ENCODE measurements at regions not wholly inside any gene's neighbourhood (a gene's known extent, or its start where the extent isn't known, plus 50 kb on each side); places are given as distances from the start of the nearest gene placed in this dataset.
A peak's percentile ranks its signal among the peaks of the same experiment; 100 is the strongest.

DNA sequence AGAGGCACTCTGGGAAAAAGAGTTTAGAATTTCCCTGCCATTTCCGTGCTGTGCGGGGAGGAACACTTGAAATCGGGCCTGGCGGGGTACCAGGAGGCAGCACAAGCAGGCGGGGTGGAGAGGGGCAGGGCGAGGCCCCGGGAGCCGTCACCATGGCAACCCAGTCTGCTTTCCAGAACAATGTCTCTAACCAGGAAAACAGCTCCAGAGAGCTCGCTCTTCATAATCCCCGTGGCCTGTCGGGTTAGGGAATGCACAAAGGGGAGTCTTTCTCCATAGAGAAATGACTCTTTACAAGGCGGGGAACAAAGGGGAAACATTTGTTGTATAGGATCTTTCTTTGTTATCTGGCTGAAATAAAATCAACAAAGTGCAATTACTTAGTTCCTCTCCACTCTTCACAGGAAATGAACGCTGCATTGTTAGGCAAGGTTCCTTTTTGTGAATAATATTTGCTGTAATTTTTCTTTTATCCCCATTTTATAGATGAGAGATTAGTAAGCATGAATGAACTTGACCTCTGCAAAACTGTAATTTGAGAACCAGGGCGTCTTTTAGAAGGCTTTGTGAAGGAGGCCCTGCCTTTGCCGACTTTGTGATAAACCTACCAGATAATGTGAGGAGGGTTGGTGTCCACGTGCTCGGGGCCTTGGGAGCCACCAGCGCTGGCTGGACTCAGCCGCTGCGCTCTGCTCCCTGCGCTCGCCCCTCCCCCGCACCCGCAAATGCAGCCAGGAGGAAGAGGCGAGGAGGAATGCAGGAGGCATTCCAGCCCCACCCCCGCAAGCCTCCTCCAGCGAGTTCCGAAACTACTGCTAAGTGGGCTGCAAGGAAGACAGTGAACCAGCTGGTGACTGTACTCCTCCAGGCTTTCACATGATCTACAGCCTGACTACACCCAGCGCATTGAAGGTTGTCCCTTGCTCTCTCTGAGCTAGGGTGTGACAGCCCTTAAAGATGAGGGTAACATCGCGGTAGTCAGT is 105.2 kb upstream of the ATF7IP start:
- POLR2A ChIA-PET: interaction anchor here (0.6 to 4.2 kb wide), 4 partner anchors 16 to 705 kb away, joined by 3 to 69 read pairs (median 4); no protein-coding TSS in a partner anchor
- CTCF ChIA-PET (ENCODE audit: unreplicated experiment): interaction anchor here (1.3 kb wide), 1 partner anchor 13 kb away, joined by 3 read pairs; no protein-coding TSS in a partner anchor
- Histone ChIP-seq H3K79me2 (ENCODE audit: insufficient read depth, low read depth, low read length) (no peaks in the 10 kb centered on the region), H3K9me2 (ENCODE audit: insufficient read depth, low read length) (no peaks in the 10 kb centered on the region), H4K20me1 (ENCODE audit: insufficient read depth, low read length) (no peaks in the 10 kb centered on the region), H3K9me3 (ENCODE audit: low read length) (peaks cover 30% of the 10 kb centered on the region), H3K4me2 (ENCODE audit: low read length) (no peak overlapping the region), H3K4me3 (ENCODE audit: low read depth, low read length, poor library complexity, severe bottlenecking) (no peak overlapping the region), H3K36me3 (ENCODE audit: insufficient read depth, low read length) (peaks cover 16% of the 10 kb centered on the region), H3K4me1 (ENCODE audit: insufficient read depth, low read length, poor library complexity, severe bottlenecking) (peaks cover 65% of the 10 kb centered on the region), H2AFZ (ENCODE audit: low read length) (peak overlapping the region; percentile 39; the same call in 1 of the 2 replicates), H3K27ac (ENCODE audit: low read depth, low read length, poor library complexity, severe bottlenecking) (peak overlapping the region; percentile 8)
- intact Hi-C loops (cut with micrococcal nuclease; ENCODE audit: unreplicated experiment): no loop called here
- DNase-seq (ENCODE audit: low spot score): no peak
- no TSS peak for BruUV-seq (replicated peaks)
- TF ChIP-seq, protein P1, sequence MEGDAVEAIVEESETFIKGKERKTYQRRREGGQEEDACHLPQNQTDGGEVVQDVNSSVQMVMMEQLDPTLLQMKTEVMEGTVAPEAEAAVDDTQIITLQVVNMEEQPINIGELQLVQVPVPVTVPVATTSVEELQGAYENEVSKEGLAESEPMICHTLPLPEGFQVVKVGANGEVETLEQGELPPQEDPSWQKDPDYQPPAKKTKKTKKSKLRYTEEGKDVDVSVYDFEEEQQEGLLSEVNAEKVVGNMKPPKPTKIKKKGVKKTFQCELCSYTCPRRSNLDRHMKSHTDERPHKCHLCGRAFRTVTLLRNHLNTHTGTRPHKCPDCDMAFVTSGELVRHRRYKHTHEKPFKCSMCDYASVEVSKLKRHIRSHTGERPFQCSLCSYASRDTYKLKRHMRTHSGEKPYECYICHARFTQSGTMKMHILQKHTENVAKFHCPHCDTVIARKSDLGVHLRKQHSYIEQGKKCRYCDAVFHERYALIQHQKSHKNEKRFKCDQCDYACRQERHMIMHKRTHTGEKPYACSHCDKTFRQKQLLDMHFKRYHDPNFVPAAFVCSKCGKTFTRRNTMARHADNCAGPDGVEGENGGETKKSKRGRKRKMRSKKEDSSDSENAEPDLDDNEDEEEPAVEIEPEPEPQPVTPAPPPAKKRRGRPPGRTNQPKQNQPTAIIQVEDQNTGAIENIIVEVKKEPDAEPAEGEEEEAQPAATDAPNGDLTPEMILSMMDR (conservative IDR thresholded peaks at IDR 0.05; ENCODE audit: low read length): no peak
- no peak for TF ChIP-seq EZH2phosphoT487 (IDR thresholded peaks at IDR 0.05; ENCODE audit: borderline replicate concordance, low read depth, low read length)

GRCh38 chr12:14261096-14261495 is 104.4 kb upstream of the ATF7IP start:
- no peak overlapping the region for H3K4me3 ChIP-seq (ENCODE audit: low read depth, low read length, poor library complexity, severe bottlenecking)
- BruUV-seq (replicated peaks): no TSS peak
- H4K20me1 ChIP-seq (ENCODE audit: insufficient read depth, low read length): no peaks in the 10 kb centered on the region
- no peak overlapping the region for H3K4me2 ChIP-seq (ENCODE audit: low read length)
- peaks cover 25% of the 10 kb centered on the region for H3K9me3 ChIP-seq (ENCODE audit: low read length)
- POLR2A ChIA-PET: interaction anchor here (4.2 kb wide), 1 partner anchor 15 kb away, joined by 69 read pairs; no protein-coding TSS in a partner anchor
- no peaks in the 10 kb centered on the region for H3K79me2 ChIP-seq (ENCODE audit: insufficient read depth, low read depth, low read length)
- no peak for DNase-seq (ENCODE audit: low spot score)
- no peak for TF ChIP-seq EZH2phosphoT487 (IDR thresholded peaks at IDR 0.05; ENCODE audit: borderline replicate concordance, low read depth, low read length)
- TF ChIP-seq, protein P1 (conservative IDR thresholded peaks at IDR 0.05; ENCODE audit: low read length): no peak
- CTCF ChIA-PET (ENCODE audit: unreplicated experiment): interaction anchor here (1.3 kb wide), 1 partner anchor 12 kb away, joined by 3 read pairs; no protein-coding TSS in a partner anchor
- no peaks in the 10 kb centered on the region for H3K9me2 ChIP-seq (ENCODE audit: insufficient read depth, low read length)
- peaks cover 16% of the 10 kb centered on the region for H3K36me3 ChIP-seq (ENCODE audit: insufficient read depth, low read length)
- H3K27ac ChIP-seq (ENCODE audit: low read depth, low read length, poor library complexity, severe bottlenecking): no peak overlapping the region
- no peak overlapping the region for H2AFZ ChIP-seq (ENCODE audit: low read length)
- intact Hi-C loops (cut with micrococcal nuclease; ENCODE audit: unreplicated experiment): no loop called here
- peaks cover 57% of the 10 kb centered on the region for H3K4me1 ChIP-seq (ENCODE audit: insufficient read depth, low read length, poor library complexity, severe bottlenecking)
